ENCODE measurements at regions not wholly inside any gene's neighbourhood (a gene's known extent, or its start where the extent isn't known, plus 50 kb on each side); places are given as distances from the start of the nearest gene placed in this dataset.
"Not testable (repeated sequence)": the region's sequence is repeated elsewhere in the genome, so short reads cannot be mapped to it uniquely, and the experiment has no call there.

DNA sequence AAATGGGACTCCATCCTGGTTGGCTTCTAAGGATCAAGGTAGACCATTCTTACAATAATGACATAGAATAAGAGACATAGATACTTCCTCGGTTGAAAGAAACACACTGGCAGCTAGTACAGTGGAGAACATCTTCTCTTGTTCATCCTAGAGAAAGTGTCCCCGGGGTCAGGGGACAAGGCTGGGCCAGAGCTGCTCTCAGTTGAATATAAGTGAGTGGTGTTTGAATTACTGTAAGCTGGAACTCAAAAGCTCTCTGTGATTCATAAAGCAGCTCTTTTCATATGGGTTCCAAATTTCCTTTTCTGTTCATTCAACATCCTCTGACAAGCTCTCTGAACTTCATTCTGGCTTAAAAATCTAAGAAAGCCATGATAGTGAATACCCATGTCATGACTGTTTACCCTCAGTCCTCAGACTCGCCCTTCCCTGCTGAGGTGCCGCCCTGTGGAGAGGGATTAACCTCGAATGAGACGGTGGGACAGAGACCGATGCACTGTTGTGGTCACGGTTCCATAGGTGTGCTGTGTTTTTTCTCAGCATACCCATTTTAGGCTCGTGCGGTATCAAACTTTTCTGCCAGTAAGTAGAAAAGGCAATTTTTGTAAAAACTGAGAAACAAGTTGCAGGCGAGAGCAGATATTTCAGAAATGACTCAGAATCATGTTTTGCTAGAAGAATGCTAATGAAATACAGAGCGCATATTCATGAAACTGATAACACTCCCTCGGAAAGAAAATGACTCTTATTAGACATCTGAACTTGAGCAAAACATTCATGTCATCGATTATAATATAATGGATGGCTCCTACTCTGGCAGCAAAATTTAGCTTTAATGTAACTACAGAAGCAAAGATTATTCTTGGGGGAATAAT lies 351.1 kb downstream of the ANAPC1 start:
- not testable (repeated sequence) for DNase-seq (ENCODE audit: low spot score)

DNA sequence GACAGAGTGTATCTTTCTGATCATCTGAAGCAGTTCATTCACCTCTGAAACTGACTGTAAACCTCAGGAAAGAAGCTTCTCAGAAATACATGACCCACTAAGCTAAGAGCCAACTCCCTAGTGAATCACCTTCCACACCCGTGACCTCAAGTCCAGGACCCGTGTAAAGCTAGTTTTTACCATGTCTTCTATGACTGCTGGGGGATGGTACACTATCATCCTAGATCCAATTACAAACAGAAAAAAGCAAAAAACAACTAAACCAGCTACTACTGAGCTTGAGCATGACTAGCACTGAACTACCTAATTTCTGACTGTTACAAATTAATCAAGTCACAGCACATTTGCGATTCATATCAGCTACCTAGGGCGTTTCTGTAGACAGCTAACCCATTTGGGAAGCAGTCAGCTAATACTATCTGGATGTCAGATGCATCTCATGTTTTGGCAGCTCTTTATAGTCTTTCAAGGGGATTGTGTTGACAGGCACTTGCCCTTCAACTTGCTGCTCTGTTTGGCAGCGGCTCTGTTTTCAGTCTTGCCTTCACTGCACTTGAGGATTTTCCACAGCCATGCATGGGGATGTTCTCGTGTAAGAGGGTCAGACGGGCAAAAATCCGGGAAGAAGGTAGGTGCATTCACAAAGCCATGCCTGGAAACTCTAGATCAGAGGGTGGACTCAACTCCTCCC lies 350.3 kb downstream of the ANAPC1 start:
- not testable (repeated sequence) for DNase-seq (ENCODE audit: low spot score)

DNA sequence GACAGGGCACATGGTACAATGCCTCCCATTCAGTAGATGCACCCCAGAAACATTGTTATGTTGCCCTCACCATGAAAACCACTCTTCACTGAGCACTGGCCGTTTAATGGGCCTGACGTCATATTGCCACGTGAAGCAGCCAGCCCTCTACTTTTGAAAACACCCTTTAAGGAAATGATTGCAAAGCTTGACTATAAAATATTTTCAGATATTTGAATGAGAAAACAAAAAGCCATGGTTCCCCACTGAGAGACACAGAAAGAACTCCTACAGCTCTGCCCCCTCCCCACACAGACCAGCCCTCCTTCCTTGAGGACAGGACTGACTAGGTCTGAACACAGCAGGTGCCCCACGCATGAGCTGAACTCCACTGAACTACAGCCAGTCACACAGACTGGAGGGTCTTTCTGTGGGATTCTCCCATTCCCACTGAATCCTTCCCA lies 349.1 kb downstream of the ANAPC1 start:
- DNase-seq (ENCODE audit: low spot score), result peak; percentile 49

DNA sequence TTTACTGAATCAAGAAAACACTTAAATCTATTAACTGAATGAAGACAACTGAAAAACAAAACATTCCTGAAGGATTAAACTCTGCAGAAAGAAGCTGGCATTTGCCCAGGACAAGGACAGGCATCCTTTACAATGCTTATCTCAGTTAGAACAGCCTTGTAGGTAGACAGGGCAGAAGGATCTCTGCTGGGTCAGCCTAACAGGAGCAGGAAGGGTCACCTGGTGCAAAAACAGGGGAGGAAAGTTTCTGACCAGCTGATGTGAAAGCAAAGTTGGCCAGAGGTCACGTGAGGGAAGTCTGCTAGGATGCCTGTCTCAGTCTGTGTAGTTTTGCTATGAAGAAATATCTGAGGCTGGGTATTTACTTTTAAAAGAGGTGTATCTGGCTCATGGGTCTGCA lies 348.6 kb downstream of the ANAPC1 start:
- no peak for DNase-seq (ENCODE audit: low spot score)

DNA sequence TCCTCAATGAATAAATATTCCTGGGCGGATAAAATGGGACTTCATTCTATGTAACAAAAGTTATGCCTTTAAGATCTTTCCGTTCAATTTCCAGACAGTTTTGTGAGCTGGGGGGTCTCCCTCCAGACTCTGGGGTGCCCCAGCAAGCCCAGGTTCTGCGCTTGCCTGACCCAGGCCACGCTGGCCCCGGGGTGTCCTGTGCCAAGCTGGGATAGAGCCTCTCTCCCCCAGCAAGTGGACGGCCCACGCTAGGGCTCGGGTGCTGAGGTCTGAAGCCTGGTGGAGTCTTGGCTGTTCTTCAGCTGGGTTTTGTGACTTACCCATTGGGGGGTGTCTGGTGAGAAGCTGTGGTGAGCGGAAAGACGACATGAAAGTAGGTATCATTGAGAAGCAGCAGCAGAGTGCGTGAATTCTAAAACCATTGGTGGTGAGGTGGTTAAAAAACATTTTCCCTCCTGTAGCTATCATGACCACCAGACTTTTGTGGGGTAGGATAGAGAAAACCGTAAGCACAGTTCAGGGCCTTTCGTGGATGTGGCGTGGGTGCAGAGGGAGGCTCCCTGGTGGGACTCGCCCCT lies 346.8 kb downstream of the ANAPC1 start:
- DNase-seq (ENCODE audit: low spot score), result no peak

DNA sequence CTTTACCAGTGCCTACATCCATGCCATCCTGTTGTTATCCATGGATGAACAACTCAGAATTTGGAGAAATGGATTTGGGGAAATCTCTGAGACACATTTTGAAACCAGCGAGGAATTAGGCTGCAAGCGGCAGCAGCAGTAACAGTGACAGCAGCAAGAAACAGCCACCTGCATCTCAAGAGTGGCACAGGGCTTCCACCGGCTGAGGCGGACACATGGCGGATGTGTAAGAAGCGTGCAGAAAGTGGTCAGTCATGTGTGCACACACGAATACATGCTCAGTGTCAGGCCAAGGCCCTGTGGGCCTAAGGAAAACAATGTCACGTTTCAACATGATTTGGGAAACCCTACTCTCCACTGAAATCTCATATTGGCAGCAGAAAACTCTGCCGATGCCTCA lies 344.0 kb downstream of the ANAPC1 start:
- not testable (repeated sequence) for DNase-seq (ENCODE audit: low spot score)

DNA sequence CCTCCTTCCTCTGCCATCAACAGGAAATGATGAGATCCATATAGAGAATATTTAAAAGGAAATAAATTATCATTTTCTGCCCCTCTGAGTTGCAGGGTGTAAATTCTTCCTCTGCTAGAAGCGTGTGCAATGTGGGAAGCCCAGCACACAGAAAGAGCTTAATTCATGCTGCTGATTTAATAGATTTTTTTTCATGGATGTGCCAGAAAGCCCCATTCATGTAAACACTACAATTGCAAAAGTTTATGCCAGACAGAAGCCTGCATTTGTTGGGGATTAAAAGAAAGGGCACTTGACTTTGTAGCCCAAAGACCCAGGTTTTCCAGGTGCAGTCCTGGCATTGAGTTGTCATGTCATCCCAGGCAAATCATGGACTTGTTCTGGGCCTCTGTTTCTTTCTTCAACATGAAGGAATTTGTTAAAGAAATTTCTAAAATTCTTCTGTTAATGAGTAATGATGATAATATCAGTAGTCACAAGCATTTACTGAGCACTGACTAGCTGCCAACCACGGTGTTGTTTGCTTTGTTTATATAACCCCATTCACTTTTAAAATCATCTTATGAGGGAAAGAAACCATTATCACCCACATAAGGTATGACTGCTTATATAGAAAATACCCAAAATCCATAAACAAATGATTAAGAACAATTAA lies 341.7 kb downstream of the ANAPC1 start:
- DNase-seq (ENCODE audit: low spot score), result not testable (repeated sequence)

DNA sequence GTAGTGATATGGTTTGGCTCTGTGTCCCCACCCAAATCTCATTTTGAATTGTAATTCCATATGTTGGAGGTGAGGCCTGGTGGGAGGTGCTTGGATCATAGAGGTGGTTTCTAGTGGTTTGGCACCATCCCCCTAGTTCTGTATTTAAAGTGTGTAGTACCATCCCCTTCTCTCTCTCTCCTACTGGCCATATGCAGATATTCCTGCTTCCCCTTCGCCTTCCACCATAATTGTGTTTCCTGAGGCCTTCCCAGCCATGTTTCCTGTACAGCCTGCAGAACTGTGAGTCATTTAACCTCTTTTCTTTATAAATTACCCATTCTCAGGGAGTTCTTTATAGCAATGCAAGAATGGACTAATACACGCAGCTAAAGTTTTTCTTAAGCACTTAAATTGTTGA lies 340.0 kb downstream of the ANAPC1 start:
- DNase-seq (ENCODE audit: low spot score), result not testable (repeated sequence)

DNA sequence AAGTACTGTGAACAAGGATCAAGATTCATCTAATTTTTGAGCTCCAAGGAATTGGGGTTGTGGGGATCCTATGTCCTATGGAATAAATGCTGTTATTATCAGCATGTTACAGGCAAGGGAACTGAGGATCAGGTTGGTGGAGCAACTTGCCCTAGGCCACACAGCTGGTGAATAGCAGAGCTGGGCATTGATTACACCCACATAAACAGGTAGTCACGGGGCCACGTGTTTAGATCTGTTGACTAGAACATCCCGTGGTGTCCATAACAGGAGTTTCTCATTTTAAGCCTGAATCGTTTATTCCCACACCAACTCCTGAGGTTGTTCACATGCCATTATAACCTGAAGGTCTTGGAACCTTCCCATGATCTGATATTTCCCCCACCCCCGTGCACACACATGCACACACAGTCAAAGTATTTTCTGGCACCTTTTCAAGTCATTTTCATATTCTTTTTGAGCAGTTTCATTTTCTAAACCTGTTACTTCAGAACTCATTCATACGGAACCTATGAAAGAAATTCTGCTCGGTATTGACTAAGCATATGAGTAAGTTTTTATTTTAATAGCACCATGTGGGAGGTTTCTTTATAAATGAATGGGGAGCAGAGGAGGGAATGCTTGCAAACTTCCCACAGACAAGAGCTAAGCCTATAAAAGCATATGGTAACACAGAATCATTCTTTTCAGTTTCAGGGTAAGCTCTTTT lies 338.1 kb downstream of the ANAPC1 start:
- not testable (repeated sequence) for DNase-seq (ENCODE audit: low spot score)

DNA sequence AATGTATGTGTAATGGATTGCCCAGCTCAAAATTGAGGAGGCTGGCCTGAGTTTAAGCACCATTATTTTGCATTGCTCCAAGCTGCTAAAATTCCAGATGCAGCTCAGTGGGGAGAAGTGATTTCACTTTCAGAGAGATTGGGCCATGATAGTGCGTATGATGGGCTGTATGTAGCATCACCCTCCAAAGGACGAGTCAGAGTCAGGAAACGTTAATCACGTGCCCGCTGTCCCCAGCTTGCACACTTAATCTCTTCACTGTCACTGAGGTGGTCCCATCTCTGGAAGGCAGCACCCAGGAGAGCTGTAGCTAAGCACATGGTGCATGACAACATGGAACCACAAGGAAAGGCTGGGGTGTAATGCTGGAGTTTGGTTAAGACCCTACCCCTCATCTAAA lies 337.4 kb downstream of the ANAPC1 start:
- DNase-seq (ENCODE audit: low spot score), result not testable (repeated sequence)

DNA sequence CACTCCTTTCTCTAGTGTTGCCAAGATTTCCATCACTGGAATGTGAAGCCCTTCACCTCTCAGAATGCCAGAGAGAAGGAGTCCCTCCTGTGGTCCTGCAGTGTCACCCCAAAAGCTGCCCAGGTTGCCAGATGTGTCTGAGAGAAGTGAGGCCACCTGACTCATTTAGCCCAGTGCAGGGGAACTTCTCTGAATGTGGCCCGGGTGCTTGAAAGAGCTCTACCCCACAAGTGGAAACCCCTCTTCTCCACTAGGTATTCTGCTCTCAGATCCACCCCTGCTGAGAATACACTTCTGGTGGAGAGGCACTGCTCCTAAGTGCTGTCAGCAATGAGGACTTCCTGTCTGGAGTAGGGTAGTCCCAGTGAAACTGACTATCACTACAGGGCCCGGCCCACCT lies 334.8 kb downstream of the ANAPC1 start:
- not testable (repeated sequence) for DNase-seq (ENCODE audit: low spot score)

DNA sequence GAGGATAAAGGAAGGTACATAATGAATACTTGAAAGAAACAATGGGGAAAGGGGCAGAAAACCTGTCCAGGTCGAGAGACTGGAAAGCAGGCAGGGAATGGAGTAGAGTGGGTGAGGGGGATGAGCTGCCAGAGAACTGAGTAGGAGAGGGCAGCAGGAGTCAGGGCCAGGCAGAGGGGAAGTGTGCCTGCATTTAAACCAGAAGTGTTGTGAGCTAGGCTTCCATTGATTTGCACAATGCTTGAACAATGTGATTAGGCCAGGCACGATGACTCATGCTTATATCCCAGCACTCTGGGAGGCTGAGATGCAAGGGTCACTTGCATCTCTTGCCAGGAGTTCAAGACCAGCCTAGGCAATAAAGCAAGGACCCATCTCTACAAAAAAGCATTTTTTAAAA lies 332.6 kb downstream of the ANAPC1 start:
- not testable (repeated sequence) for DNase-seq (ENCODE audit: low spot score)

DNA sequence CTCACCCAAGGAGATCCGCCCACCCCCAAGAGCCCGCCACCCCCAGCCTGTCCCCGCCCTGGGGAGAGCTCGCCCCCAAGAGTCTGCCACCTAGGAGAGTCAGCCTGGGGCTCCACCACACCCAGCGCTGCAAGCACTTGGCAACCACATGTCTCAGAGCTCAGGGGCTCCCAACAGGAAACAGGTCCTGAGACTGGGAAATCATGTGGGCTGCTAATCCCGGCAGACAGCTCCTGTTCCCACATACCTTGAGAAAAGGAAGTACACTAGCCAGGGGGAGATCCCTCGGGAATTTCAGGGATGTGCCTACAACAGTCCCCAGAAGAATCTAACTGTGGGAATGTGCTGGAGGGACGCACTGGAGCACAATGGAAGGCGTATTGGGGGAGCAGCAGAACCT lies 331.4 kb downstream of the ANAPC1 start:
- not testable (repeated sequence) for DNase-seq (ENCODE audit: low spot score)

DNA sequence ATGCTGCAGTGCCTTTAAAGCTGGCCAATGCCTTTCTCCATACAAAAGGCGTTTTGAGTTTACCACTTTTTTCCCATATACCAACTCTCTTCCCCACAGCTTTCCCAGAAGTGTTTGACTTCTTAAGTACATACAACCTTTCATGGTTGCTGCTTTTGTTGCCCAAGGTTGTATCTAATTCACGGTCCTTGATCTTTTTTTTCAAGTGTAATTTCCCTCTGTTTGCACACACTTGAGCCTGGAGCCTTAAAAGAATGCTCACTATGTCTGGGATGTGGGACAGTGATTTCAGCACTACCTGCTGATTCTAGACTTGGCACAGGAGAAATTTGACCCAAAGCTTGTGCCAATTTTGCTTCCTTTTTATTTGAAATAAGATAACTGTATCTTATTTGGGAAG lies 324.7 kb downstream of the ANAPC1 start:
- DNase-seq (ENCODE audit: low spot score), result not testable (repeated sequence)

DNA sequence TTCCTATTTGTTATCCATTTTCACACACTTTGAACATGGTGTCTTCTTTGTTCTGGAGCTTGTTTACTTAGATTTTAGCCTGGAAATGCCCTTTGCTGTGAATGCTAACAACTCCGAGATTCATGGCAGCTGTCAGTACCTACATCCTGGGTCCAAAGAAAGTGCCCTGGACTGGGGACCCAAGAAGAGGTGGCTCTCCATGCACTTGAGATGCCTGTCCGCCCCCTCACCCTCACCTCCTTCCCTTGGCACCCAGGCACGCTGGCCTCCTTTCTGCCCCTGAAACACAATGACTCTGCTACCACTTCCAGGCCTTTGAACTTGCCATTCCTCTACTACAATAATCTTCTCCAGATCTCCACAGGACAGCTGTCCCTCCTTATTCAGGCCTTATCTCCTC lies 324.2 kb downstream of the ANAPC1 start:
- not testable (repeated sequence) for DNase-seq (ENCODE audit: low spot score)

DNA sequence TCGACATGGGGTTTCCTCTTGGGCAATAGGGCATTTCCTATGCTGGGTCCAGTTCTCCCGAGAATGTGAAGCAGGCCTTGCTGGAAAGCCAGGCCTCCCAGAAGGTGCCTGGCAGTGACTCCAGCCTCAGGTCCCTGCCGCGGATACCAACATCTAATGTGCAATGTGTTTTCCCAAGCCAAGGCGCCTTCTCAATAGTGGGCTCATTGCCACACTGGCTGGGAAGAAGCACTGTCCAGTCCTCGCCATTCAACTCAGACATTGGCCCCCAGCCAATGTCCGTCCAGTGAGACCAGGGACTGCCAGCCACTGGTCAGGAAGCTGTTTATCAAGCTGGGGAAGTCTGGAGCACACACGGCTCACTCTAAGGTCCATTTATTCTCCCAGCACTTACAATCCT lies 317.9 kb downstream of the ANAPC1 start:
- DNase-seq (ENCODE audit: low spot score), result peak; percentile 60

DNA sequence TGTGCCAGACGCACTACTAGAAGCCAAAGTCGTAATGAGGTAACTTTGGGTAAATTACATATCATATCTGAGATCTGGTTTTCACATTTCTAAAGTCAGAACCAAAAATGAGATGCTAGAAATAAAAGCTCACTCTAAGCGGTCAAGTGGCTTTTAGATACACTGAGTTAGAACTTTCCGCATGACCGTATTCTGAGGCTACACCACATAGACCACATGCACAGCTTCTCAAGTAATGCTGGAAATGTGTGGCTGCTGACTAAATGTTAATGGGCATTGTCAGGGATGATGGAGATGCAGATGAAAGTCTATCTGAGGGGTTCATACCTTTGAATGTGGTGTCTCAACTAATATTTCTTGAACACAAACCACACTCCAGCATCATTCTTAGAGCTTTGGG lies 316.8 kb downstream of the ANAPC1 start:
- not testable (repeated sequence) for DNase-seq (ENCODE audit: low spot score)

DNA sequence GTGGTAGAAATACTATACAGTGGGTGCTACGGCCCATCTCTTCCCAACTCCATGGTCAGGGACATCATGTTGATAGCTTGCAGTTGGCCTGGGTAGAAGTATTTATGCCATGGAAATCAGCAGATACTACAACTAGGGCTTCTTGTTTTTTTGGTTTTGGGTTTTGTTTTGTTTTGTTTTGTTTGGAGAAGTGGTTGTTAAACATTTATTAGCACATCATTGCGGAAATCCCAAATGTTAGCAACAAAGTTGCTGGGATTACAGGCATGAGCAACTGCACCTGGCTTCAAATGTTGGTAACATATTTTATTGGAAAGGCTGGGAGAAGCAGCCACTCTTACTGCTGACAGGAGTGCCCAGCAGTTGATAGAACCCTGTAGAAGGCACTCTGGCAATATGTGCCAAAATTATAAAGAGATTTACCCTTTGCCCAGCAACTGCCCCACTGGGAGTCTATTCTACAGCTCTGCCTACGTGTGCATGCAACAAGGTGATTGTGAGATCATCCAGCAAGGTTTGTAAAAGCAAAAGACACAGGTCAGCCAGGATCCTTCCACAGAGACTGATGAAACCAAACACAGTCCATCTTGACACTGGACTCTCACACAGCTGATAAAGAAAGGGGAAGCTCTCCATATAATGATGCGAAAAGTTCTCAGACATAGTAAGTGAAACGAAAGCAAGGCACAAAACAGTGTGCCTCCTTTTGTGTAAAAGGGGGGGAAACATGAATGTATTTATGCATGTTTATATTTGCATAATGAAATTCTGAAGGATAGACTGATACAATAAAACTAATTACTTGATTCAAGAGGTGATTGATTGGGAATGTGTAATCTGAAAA lies 314.4 kb downstream of the ANAPC1 start:
- not testable (repeated sequence) for DNase-seq (ENCODE audit: low spot score)

DNA sequence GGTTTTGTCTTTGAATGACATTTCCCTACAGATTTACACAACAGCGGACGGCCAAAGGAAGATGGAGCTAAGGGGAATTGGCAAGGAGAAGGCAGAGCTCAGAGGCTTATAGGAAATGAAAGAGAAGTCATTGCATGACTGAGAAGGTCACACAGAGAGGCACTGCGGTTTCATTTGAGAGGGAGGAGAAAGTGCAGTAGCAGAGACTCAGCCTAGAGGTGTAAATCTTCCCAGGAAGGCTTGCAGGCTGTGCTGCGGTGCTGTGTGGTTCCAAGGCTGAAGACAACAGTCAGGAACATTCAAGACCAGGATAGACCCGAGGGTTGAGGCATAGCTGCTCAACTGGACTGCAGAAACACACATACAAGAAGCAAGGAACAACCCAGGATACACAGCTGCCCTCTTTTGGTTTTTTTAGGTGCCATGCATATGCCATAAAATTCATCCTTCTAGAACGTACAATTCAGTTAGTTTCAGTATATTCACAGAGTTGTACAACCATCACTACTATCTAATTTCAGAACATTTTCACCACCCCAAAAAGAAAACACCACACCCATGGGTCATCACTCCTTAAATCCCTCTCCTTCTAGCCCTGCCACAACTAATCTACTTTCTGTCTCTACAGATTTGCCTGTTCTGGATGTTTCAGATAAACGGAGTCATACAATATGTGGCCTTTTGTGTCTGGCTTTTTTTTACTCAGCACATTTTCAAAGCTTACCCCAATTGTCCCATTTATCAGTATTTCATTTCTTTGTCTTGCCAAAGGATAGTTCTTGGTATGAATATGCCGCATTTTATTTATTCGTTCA lies 313.5 kb downstream of the ANAPC1 start:
- DNase-seq (ENCODE audit: low spot score), result not testable (repeated sequence)

DNA sequence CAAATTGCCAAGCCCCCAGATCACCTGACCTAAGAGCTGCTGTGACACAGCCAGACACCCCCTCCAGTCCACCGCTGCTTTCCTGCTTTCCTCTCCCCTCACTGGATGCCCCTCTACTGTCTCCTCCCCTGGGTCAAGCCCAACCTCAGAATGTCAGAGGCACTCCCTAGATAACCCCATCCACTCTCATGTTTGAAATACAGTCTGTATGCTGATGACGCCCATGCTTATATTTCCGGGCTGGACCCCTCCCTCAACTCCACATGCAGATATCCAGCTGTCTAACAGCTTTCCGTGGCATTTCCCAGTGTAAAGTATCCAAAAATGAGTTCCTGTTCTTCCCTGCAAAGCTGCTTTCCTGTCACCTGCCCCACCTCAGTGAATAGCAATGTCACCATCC lies 309.2 kb downstream of the ANAPC1 start:
- DNase-seq (ENCODE audit: low spot score), result not testable (repeated sequence)

Data from pons (tissue), 1 donor.